Stromal cell of bone marrow (primary cell): ENCODE measurements at regions not wholly inside any gene's neighbourhood (a gene's known extent, or its start where the extent isn't known, plus 50 kb on each side); places are given as distances from the start of the nearest gene placed in this dataset.
"Not testable (repeated sequence)": the region's sequence is repeated elsewhere in the genome, so short reads cannot be mapped to it uniquely, and the experiment has no call there.

Experiments used
- DNase-seq: peaks from one replicate; pipeline ENCODE4 v3.0.0-alpha.2; 2012; ENCODE audit warnings: low read depth

GRCh38 chr9:135380311-135380960 is 99.1 kb upstream of the PPP1R26 start:
- DNase-seq: no peak

- DNase-seq: no peak
Observed at GRCh38 chr9:135381762-135382310, 97.7 kb upstream of the PPP1R26 start.

- no peak for DNase-seq
Observed at GRCh38 chr9:135384226-135384625, 95.4 kb upstream of the PPP1R26 start.

GRCh38 chr9:135384815-135385405 is 94.7 kb upstream of the PPP1R26 start:
- DNase-seq: not testable (repeated sequence)

GRCh38 chr9:135385793-135386192 is 93.8 kb upstream of the PPP1R26 start:
- DNase-seq: no peak

GRCh38 chr9:135387976-135388375 is 91.6 kb upstream of the PPP1R26 start:
- no peak for DNase-seq

GRCh38 chr9:135388530-135388929 is 91.1 kb upstream of the PPP1R26 start:
- DNase-seq: no peak

- no peak for DNase-seq
Observed at GRCh38 chr9:135391759-135392158, 87.8 kb upstream of the PPP1R26 start.

GRCh38 chr9:135392511-135392910 is 87.1 kb upstream of the PPP1R26 start:
- DNase-seq: no peak

- DNase-seq: no peak
Observed at GRCh38 chr9:135394131-135394530, 85.5 kb upstream of the PPP1R26 start.

- no peak for DNase-seq
Observed at GRCh38 chr9:135394699-135395645, 84.6 kb upstream of the PPP1R26 start.

- no peak for DNase-seq
Observed at GRCh38 chr9:135397142-135397541, 82.4 kb upstream of the PPP1R26 start.

- no peak for DNase-seq
Observed at GRCh38 chr9:135399000-135399649, 80.5 kb upstream of the PPP1R26 start.

GRCh38 chr9:135400496-135400895 is 79.1 kb upstream of the PPP1R26 start:
- DNase-seq: no peak

- DNase-seq: no peak
Observed at GRCh38 chr9:135401218-135401617, 78.4 kb upstream of the PPP1R26 start.

- no peak for DNase-seq
Observed at GRCh38 chr9:135402048-135402738, 77.4 kb upstream of the PPP1R26 start.

GRCh38 chr9:135402739-135403695 is 76.6 kb upstream of the PPP1R26 start:
- DNase-seq: no peak

GRCh38 chr9:135403733-135404450 is 75.7 kb upstream of the PPP1R26 start:
- DNase-seq: no peak

- DNase-seq: no peak
Observed at GRCh38 chr9:135404451-135405144, 75.0 kb upstream of the PPP1R26 start.
